Astrocyte (in vitro differentiated cells and primary cell): ENCODE measurements at regions not wholly inside any gene's neighbourhood (a gene's known extent, or its start where the extent isn't known, plus 50 kb on each side); places are given as distances from the start of the nearest gene placed in this dataset.

Experiments
- CTCF ChIP-seq: IDR thresholded peaks from 2 replicates; pipeline ENCODE4 v1.5.1; 2011; ENCODE audit warnings: low read depth, mild to moderate bottlenecking, inconsistent platforms, low read length, moderate library complexity; ENCODE audit not compliant: insufficient read depth
- EZH2 ChIP-seq: IDR thresholded peaks from 2 replicates; pipeline ENCODE4 v1.6.1; 2012; ENCODE audit warnings: mild to moderate bottlenecking, low read length, inconsistent platforms; ENCODE audit not compliant: insufficient read depth

GRCh38 chr16:22646948-22647556, 136.4 kb downstream of the NPIPB5 start:
- TF ChIP-seq CTCF (no peak), EZH2 (no peak)
